HEK293 (cell line): ENCODE measurements at regions not wholly inside any gene's neighbourhood (a gene's known extent, or its start where the extent isn't known, plus 50 kb on each side); places are given as distances from the start of the nearest gene placed in this dataset.

Experiments
- CTCF ChIA-PET: fragments of 350-600 bp; formaldehyde crosslinking; extraction: SDS; loops from one replicate; lab custom pipeline; 2021; ENCODE audit warnings: antibody characterized with exemption; lab: Yijun Ruan, JAX
- POLR2A ChIA-PET: fragments of 300-600 bp; formaldehyde crosslinking; extraction: SDS; loops from one replicate; lab custom pipeline; 2020; ENCODE audit warnings: antibody characterized with exemption, inconsistent platforms; lab: Yijun Ruan, JAX
- H3K27ac ChIP-seq: fragments of 200-500 bp; sonication (Bioruptor generic); 2 replicates; pipeline ENCODE4 v1.5.1; 2014; ENCODE audit warnings: low read depth, low read length, control low read depth, inconsistent platforms; ENCODE audit errors: extremely low read depth
- H3K36me3 ChIP-seq, 2 experiments: fragments of 200-500 bp in 1 of 2; sonication (Bioruptor generic) in 1 of 2; 1 replicate in 1 of 2; 2 replicates in 1 of 2; pipeline ENCODE4 v1.5.1; 2014 to 2017; ENCODE audit warnings: inconsistent platforms in 2 of 2, low read length in 2 of 2; ENCODE audit not compliant: control insufficient read depth in 2 of 2, insufficient read depth in 1 of 2
- H3K4me1 ChIP-seq: fragments of 200-500 bp; sonication (Bioruptor generic); 2 replicates; pipeline ENCODE4 v1.5.1; 2014; ENCODE audit warnings: mild to moderate bottlenecking, low read length, inconsistent platforms; ENCODE audit not compliant: control insufficient read depth, insufficient read depth
- H3K4me3 ChIP-seq: 2 replicates; pipeline ENCODE4 v1.5.1; 2011; ENCODE audit warnings: low read depth, mild to moderate bottlenecking, control low read depth, low read length, moderate library complexity
- H3K9me3 ChIP-seq: fragments of 200-500 bp; sonication (Bioruptor generic); 2 replicates; pipeline ENCODE4 v1.5.1; 2014; ENCODE audit warnings: low read depth, low read length, inconsistent platforms; ENCODE audit not compliant: control insufficient read depth, insufficient read depth
- FEZF1 ChIP-seq: fragments of 450-650 bp; formaldehyde crosslinking; IDR thresholded peaks from 2 replicates; pipeline ENCODE4 v1.5.1; 2016; ENCODE audit warnings: missing biosample characterization, missing genetic modification characterization
- GFI1B ChIP-seq: fragments of 450-650 bp; formaldehyde crosslinking; IDR thresholded peaks from 2 replicates; pipeline ENCODE4 v1.5.1; 2016; ENCODE audit warnings: missing biosample characterization, missing genetic modification characterization
- KLF7 ChIP-seq: fragments of 450-650 bp; formaldehyde crosslinking; IDR thresholded peaks from 2 replicates; pipeline ENCODE4 v1.5.1; 2016; ENCODE audit warnings: missing biosample characterization, missing genetic modification characterization, borderline replicate concordance
- KLF8 ChIP-seq: fragments of 450-650 bp; formaldehyde crosslinking; IDR thresholded peaks from 2 replicates; pipeline ENCODE4 v1.5.1; 2016; ENCODE audit warnings: missing biosample characterization, missing genetic modification characterization
- MYNN ChIP-seq: fragments of 450-650 bp; formaldehyde crosslinking; IDR thresholded peaks from 2 replicates; pipeline ENCODE4 v1.5.1; 2016; ENCODE audit warnings: missing biosample characterization, missing genetic modification characterization, borderline replicate concordance
- ZBTB10 ChIP-seq: fragments of 450-650 bp; formaldehyde crosslinking; IDR thresholded peaks from 2 replicates; pipeline ENCODE4 v1.5.1; 2016; ENCODE audit warnings: missing biosample characterization, missing genetic modification characterization
- ZBTB7A ChIP-seq: fragments of 450-650 bp; formaldehyde crosslinking; IDR thresholded peaks from 2 replicates; pipeline ENCODE4 v1.5.1; 2016; ENCODE audit warnings: low read depth, missing biosample characterization, missing genetic modification characterization
- ZEB2 ChIP-seq: fragments of 450-650 bp; formaldehyde crosslinking; IDR thresholded peaks from 2 replicates; pipeline ENCODE4 v1.5.1; 2016; ENCODE audit warnings: missing biosample characterization, missing genetic modification characterization
- ZFP3 ChIP-seq: fragments of 450-650 bp; formaldehyde crosslinking; IDR thresholded peaks from 2 replicates; pipeline ENCODE4 v1.5.1; 2016; ENCODE audit warnings: low read depth, missing biosample characterization, missing genetic modification characterization
- ZNF112 ChIP-seq: fragments of 450-650 bp; formaldehyde crosslinking; IDR thresholded peaks from 2 replicates; pipeline ENCODE4 v1.5.0; 2017; ENCODE audit warnings: missing biosample characterization, missing genetic modification characterization
- ZNF132 ChIP-seq: fragments of 450-650 bp; formaldehyde crosslinking; IDR thresholded peaks from 2 replicates; pipeline ENCODE4 v1.5.1; 2017; ENCODE audit warnings: missing biosample characterization, missing genetic modification characterization, borderline replicate concordance
- ZNF138 ChIP-seq: fragments of 450-650 bp; formaldehyde crosslinking; IDR thresholded peaks from 2 replicates; pipeline ENCODE4 v1.5.1; 2016; ENCODE audit warnings: missing biosample characterization, missing genetic modification characterization, borderline replicate concordance
- ZNF175 ChIP-seq: fragments of 450-650 bp; formaldehyde crosslinking; IDR thresholded peaks from 2 replicates; pipeline ENCODE4 v1.5.1; 2016; ENCODE audit warnings: missing biosample characterization, missing genetic modification characterization
- ZNF24 ChIP-seq: fragments of 450-650 bp; formaldehyde crosslinking; IDR thresholded peaks from 2 replicates; pipeline ENCODE4 v1.5.1; 2016; ENCODE audit warnings: missing biosample characterization, missing genetic modification characterization
- ZNF266 ChIP-seq: fragments of 450-650 bp; formaldehyde crosslinking; IDR thresholded peaks from 2 replicates; pipeline ENCODE4 v1.5.1; 2016; ENCODE audit warnings: missing biosample characterization, missing genetic modification characterization, low read depth
- ZNF324 ChIP-seq: fragments of 450-650 bp; formaldehyde crosslinking; IDR thresholded peaks from 2 replicates; pipeline ENCODE4 v1.5.1; 2016; ENCODE audit warnings: missing biosample characterization, missing genetic modification characterization
- ZNF335 ChIP-seq: fragments of 450-650 bp; formaldehyde crosslinking; conservative IDR thresholded peaks from 2 replicates; pipeline ENCODE4 v1.5.1; 2016; ENCODE audit warnings: missing biosample characterization, missing genetic modification characterization
- ZNF529 ChIP-seq: fragments of 450-650 bp; formaldehyde crosslinking; IDR thresholded peaks from 2 replicates; pipeline ENCODE4 v1.5.1; 2017; ENCODE audit warnings: missing genetic modification characterization, missing biosample characterization; ENCODE audit not compliant: insufficient replicate concordance
- ZNF548 ChIP-seq: fragments of 450-650 bp; formaldehyde crosslinking; IDR thresholded peaks from 2 replicates; pipeline ENCODE4 v1.5.1; 2016; ENCODE audit warnings: missing biosample characterization, missing genetic modification characterization
- ZNF624 ChIP-seq: fragments of 450-650 bp; formaldehyde crosslinking; IDR thresholded peaks from 2 replicates; pipeline ENCODE4 v1.5.1; 2017; ENCODE audit warnings: missing biosample characterization, missing genetic modification characterization
- ZNF626 ChIP-seq: fragments of 450-650 bp; sonication (Bioruptor Pico); formaldehyde crosslinking; IDR thresholded peaks from 2 replicates; pipeline ENCODE4 v1.5.1; 2018; ENCODE audit warnings: missing biosample characterization, missing genetic modification characterization, inconsistent platforms
- ZNF629 ChIP-seq: fragments of 450-650 bp; formaldehyde crosslinking; IDR thresholded peaks from 2 replicates; pipeline ENCODE4 v1.5.1; 2017; ENCODE audit warnings: missing biosample characterization, missing genetic modification characterization
- ZNF660 ChIP-seq: fragments of 450-650 bp; IDR thresholded peaks from 2 replicates; pipeline ENCODE4 v1.5.1; 2018; ENCODE audit warnings: missing biosample characterization, mild to moderate bottlenecking, missing genetic modification characterization
- TF ChIP-seq, protein P1 (sequence below): fragments of 450-650 bp; formaldehyde crosslinking; IDR thresholded peaks from 2 replicates; pipeline ENCODE4 v1.5.1; 2016; ENCODE audit warnings: missing biosample characterization, missing genetic modification characterization, low read depth
- TF ChIP-seq, protein P2 (sequence below): fragments of 450-650 bp; formaldehyde crosslinking; IDR thresholded peaks from 2 replicates; pipeline ENCODE4 v1.5.1; 2016; ENCODE audit warnings: missing biosample characterization, missing genetic modification characterization

GRCh38 chr6:132995432-132995831 is 181.1 kb downstream of the RPS12 start (continued):
- no peak for TF ChIP-seq GFI1B (tag by site-specific recombination)
- TF ChIP-seq, protein P1, sequence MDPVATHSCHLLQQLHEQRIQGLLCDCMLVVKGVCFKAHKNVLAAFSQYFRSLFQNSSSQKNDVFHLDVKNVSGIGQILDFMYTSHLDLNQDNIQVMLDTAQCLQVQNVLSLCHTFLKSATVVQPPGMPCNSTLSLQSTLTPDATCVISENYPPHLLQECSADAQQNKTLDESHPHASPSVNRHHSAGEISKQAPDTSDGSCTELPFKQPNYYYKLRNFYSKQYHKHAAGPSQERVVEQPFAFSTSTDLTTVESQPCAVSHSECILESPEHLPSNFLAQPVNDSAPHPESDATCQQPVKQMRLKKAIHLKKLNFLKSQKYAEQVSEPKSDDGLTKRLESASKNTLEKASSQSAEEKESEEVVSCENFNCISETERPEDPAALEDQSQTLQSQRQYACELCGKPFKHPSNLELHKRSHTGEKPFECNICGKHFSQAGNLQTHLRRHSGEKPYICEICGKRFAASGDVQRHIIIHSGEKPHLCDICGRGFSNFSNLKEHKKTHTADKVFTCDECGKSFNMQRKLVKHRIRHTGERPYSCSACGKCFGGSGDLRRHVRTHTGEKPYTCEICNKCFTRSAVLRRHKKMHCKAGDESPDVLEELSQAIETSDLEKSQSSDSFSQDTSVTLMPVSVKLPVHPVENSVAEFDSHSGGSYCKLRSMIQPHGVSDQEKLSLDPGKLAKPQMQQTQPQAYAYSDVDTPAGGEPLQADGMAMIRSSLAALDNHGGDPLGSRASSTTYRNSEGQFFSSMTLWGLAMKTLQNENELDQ (tag by site-specific recombination): no peak
- TF ChIP-seq ZNF175 (tag by site-specific recombination): no peak

DNA sequence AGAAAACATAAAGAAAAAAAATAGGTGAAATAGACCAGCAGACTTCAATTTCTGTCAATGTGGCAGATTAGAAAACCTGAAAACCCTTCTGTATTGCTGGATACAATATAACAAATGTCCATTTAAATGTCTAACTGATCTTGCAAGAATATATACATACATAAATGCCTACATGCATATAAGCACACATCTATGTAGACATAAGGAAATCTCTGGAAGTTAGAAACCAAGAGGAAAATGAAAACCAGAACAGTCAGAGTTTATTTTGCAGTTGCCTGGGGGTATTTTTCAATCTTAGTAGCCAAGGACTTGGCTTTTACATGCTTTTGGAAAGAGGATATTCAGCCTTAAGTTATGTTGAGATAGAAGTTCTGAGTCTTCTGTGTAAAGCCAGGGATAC is 184.0 kb downstream of the RPS12 start:
- H3K27ac ChIP-seq: no peak overlapping the region
- H3K4me1 ChIP-seq: no peaks in the 10 kb centered on the region
- no peak overlapping the region for H3K4me3 ChIP-seq
- H3K36me3 ChIP-seq: no peaks in the 10 kb centered on the region
- no peak for TF ChIP-seq ZNF132
- TF ChIP-seq ZFP3 (tag by site-specific recombination): no peak
- TF ChIP-seq ZBTB7A: no peak
- no peak for TF ChIP-seq ZNF548 (tag by site-specific recombination)
- no peak for TF ChIP-seq ZNF626
- no peak for TF ChIP-seq ZNF335
- TF ChIP-seq ZNF529: no peak
- TF ChIP-seq ZNF138: no peak
- TF ChIP-seq ZBTB10: no peak
- TF ChIP-seq ZNF624 (tag by site-specific recombination): no peak
- no peak for TF ChIP-seq ZNF112 (tag by site-specific recombination)
- TF ChIP-seq ZNF324: no peak
- TF ChIP-seq ZNF660 (tag by site-specific recombination): no peak
- no peak for TF ChIP-seq ZNF266 (tag by site-specific recombination)
- no peak for TF ChIP-seq ZNF629
- no peak for TF ChIP-seq FEZF1 (tag by site-specific recombination)
- TF ChIP-seq KLF8 (tag by site-specific recombination): no peak
- POLR2A ChIA-PET: no interaction called here
- no peaks in the 10 kb centered on the region for H3K9me3 ChIP-seq
- CTCF ChIA-PET: no interaction called here

DNA sequence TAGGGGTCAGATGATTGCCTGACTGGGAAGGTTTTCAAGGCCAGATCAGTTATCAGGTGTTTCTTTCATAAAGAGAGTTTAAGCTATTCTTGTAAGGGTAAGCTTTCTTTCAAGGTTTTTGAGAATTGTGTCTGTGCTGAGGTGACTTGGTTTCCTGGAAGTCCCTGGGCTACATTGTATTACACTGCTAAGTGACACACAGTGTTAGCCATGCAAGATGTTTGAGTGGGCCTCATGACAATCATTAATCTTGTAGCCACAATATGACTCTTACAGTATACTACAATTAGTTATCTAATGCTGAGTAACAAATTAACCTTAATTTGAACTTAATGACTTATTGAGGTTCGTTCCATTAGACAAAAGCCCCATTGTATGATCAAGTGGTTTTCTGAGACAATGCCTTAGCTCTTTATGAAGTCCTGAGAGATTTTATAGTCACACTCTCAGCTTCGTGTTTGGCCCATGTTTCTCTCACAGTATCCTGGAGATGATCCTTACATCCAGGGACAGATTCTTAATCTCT is 186.7 kb downstream of the RPS12 start:
- Histone ChIP-seq H3K9me3 (no peaks in the 10 kb centered on the region), H3K4me3 (no peak overlapping the region), H3K27ac (no peak overlapping the region), H3K4me1 (no peaks in the 10 kb centered on the region), H3K36me3 (no peaks in the 10 kb centered on the region)
- CTCF ChIA-PET: interaction anchor here (0.6 to 1.7 kb wide), 5 partner anchors 16 to 1076 kb away, joined by 3 to 8 read pairs (median 3); no protein-coding TSS in a partner anchor
- TF ChIP-seq ZEB2: no peak
- TF ChIP-seq MYNN (tag by site-specific recombination): no peak
- TF ChIP-seq, protein P2, sequence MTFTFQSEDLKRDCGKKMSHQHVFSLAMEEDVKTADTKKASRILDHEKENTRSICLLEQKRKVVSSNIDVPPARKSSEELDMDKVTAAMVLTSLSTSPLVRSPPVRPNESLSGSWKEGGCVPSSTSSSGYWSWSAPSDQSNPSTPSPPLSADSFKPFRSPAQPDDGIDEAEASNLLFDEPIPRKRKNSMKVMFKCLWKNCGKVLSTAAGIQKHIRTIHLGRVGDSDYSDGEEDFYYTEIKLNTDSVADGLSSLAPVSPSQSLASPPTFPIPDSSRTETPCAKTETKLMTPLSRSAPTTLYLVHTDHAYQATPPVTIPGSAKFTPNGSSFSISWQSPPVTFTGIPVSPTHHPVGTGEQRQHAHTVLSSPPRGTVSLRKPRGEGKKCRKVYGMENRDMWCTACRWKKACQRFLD (tag by site-specific recombination): no peak
- TF ChIP-seq KLF7 (tag by site-specific recombination): no peak
- no peak for TF ChIP-seq ZNF24 (tag by site-specific recombination)
- POLR2A ChIA-PET: no interaction called here
